SK-N-SH (cell line): ENCODE measurements at regions not wholly inside any gene's neighbourhood (a gene's known extent, or its start where the extent isn't known, plus 50 kb on each side); places are given as distances from the start of the nearest gene placed in this dataset.

Source experiments
- CTCF ChIA-PET: fragments of 300-600, 350-600 bp; formaldehyde crosslinking; extraction: SDS; loops from one replicate; lab custom pipeline; 2021; lab: Yijun Ruan, JAX
- POLR2A ChIA-PET: fragments of 350-600 bp; sonication (Branson Sonifier 250); formaldehyde crosslinking; extraction: SDS; loops from one replicate; lab custom pipeline; 2020; ENCODE audit warnings: antibody characterized with exemption, inconsistent platforms; lab: Yijun Ruan, JAX
- DNase-seq: peaks from one replicate; pipeline ENCODE4 v3.0.0; 2012
- H2AFZ ChIP-seq: fragments of 200-600 bp; sonication (generic); 2 replicates; pipeline ENCODE4 v1.8.1; 2016; ENCODE audit warnings: antibody characterized with exemption, mild to moderate bottlenecking, low read depth
- H3F3A ChIP-seq: fragments of 200-600 bp; sonication (generic); replicated peaks from 2 replicates; pipeline ENCODE3; 2016; ENCODE audit warnings: antibody characterized with exemption, mild to moderate bottlenecking; ENCODE audit not compliant: insufficient read depth
- H3K27ac ChIP-seq, 2 experiments: fragments of 200-500 bp in 1 of 2; fragments of 200-600 bp in 1 of 2; sonication (Bioruptor generic) in 1 of 2; sonication (generic), shearing (Covaris generic) in 1 of 2; 2 replicates each; pipeline versions ENCODE4 v1.5.1 to v1.6.1; 2014 to 2016; ENCODE audit warnings: low read depth in 2 of 2, inconsistent platforms in 1 of 2, low read length in 1 of 2, mild to moderate bottlenecking in 1 of 2, mixed read lengths in 1 of 2
- H3K27me3 ChIP-seq: fragments of 200-600 bp; sonication (generic), shearing (Covaris generic); 2 replicates; pipeline ENCODE4 v1.6.1; 2016; ENCODE audit warnings: mixed run types; ENCODE audit not compliant: insufficient read depth
- H3K36me3 ChIP-seq, 2 experiments: fragments of 200-500 bp in 1 of 2; fragments of 200-600 bp in 1 of 2; sonication (Bioruptor generic) in 1 of 2; sonication (generic) in 1 of 2; replicated peaks in 1 of 2; 2 replicates each; pipeline versions ENCODE3 to v1.5.1; 2014 to 2016; ENCODE audit warnings: low read length in 1 of 2, mild to moderate bottlenecking in 1 of 2; ENCODE audit not compliant: insufficient read depth in 2 of 2, control insufficient read depth in 1 of 2
- H3K4me1 ChIP-seq, 2 experiments: fragments of 200-500 bp in 1 of 2; fragments of 200-600 bp in 1 of 2; sonication (Bioruptor generic) in 1 of 2; sonication (generic), shearing (Covaris generic) in 1 of 2; 2 replicates each; pipeline versions ENCODE4 v1.5.1 to v1.6.1; 2014 to 2016; ENCODE audit warnings: low read depth in 1 of 2, low read length in 1 of 2, mixed run types in 1 of 2; ENCODE audit not compliant: insufficient read depth in 2 of 2, control insufficient read depth in 1 of 2
- H3K4me2 ChIP-seq: fragments of 200-600 bp; sonication (generic), shearing (Covaris generic); 2 replicates; pipeline ENCODE4 v1.6.1; 2017; ENCODE audit warnings: mixed run types
- H3K4me3 ChIP-seq, 2 experiments: fragments of 200-500 bp in 1 of 2; fragments of 200-600 bp in 1 of 2; sonication (Bioruptor generic) in 1 of 2; sonication (generic), shearing (Covaris generic) in 1 of 2; 2 replicates each; pipeline versions ENCODE4 v1.5.1 to v1.8.1; 2014 to 2016; ENCODE audit warnings: low read depth in 2 of 2, inconsistent platforms in 1 of 2, low read length in 1 of 2, mild to moderate bottlenecking in 1 of 2, mixed read lengths in 1 of 2, moderate library complexity in 1 of 2
- H3K79me2 ChIP-seq: fragments of 200-600 bp; sonication (generic); 2 replicates; pipeline ENCODE4 v1.8.1; 2017; ENCODE audit warnings: mild to moderate bottlenecking; ENCODE audit not compliant: insufficient read depth
- H3K9ac ChIP-seq: fragments of 200-600 bp; sonication (generic); 2 replicates; pipeline ENCODE4 v1.6.1; 2017; ENCODE audit warnings: mixed run types
- H3K9me2 ChIP-seq: fragments of 200-600 bp; sonication (generic); 2 replicates; pipeline ENCODE4 v1.6.1; 2017; ENCODE audit warnings: mixed run types
- H3K9me3 ChIP-seq: fragments of 200-600 bp; sonication (generic); 2 replicates; pipeline ENCODE4 v1.6.1; 2017; ENCODE audit warnings: mixed run types, mild to moderate bottlenecking, moderate library complexity
- H4K20me1 ChIP-seq: fragments of 200-600 bp; sonication (generic); 2 replicates; pipeline ENCODE4 v1.6.1; 2017; ENCODE audit warnings: mild to moderate bottlenecking, mixed run types; ENCODE audit not compliant: insufficient read depth
- ELF1 ChIP-seq: IDR thresholded peaks from 2 replicates; pipeline ENCODE4 v1.4.0; 2012
- EZH2phosphoT487 ChIP-seq: fragments of 200-600 bp; sonication (generic); IDR thresholded peaks from 2 replicates; pipeline ENCODE4 v1.6.1; 2017; ENCODE audit warnings: low read depth, mixed run types, mild to moderate bottlenecking, antibody characterized with exemption, moderate library complexity, borderline replicate concordance
- FOSL2 ChIP-seq: IDR thresholded peaks from 2 replicates; pipeline ENCODE4 v1.4.0; 2012; ENCODE audit warnings: low read depth, mild to moderate bottlenecking, moderate library complexity, borderline replicate concordance
- FOXM1 ChIP-seq: IDR thresholded peaks from 2 replicates; pipeline ENCODE4 v1.4.0; 2012; ENCODE audit warnings: low read depth, mild to moderate bottlenecking
- JUND ChIP-seq: IDR thresholded peaks from 2 replicates; pipeline ENCODE4 v1.4.0; 2012
- MEF2A ChIP-seq: IDR thresholded peaks from 2 replicates; pipeline ENCODE4 v1.4.0; 2012; ENCODE audit warnings: low read depth, borderline replicate concordance
- MXI1 ChIP-seq: IDR thresholded peaks from 2 replicates; pipeline ENCODE4 v1.6.1; 2012; ENCODE audit warnings: mild to moderate bottlenecking, low read depth, low read length, improper control_type of control experiment
- PBX3 ChIP-seq: IDR thresholded peaks from 2 replicates; pipeline ENCODE4; 2012
- POLR2AphosphoS5 ChIP-seq: IDR thresholded peaks from 2 replicates; pipeline ENCODE4 v1.6.1; 2012; ENCODE audit warnings: low read depth, low read length
- RAD21 ChIP-seq: IDR thresholded peaks from 2 replicates; pipeline ENCODE4 v1.6.1; 2012; ENCODE audit warnings: mild to moderate bottlenecking, low read length
- RCOR1 ChIP-seq: fragments of 150-350 bp; IDR thresholded peaks from 2 replicates; pipeline ENCODE4 v1.6.1; 2017; ENCODE audit warnings: antibody characterized with exemption, low read length
- SIN3A ChIP-seq: IDR thresholded peaks from 2 replicates; pipeline ENCODE4 v1.6.1; 2012; ENCODE audit warnings: low read depth, mild to moderate bottlenecking, low read length, moderate library complexity, borderline replicate concordance
- SMC3 ChIP-seq: IDR thresholded peaks from 2 replicates; pipeline ENCODE4 v1.6.1; 2012; ENCODE audit warnings: low read depth, low read length, improper control_type of control experiment
- TAF1 ChIP-seq: IDR thresholded peaks from 2 replicates; pipeline ENCODE4 v1.6.1; 2012; ENCODE audit warnings: low read depth, mild to moderate bottlenecking, low read length, moderate library complexity, borderline replicate concordance
- YY1 ChIP-seq: IDR thresholded peaks from 2 replicates; pipeline ENCODE4 v1.4.0; 2012; ENCODE audit warnings: low read depth, mild to moderate bottlenecking
- WGBS: methylation state at CpG from one replicate; pipeline ENCODE4 v1.1.6; 2017; ENCODE audit warnings: low lambda C conversion rate; 5-methylcytosine and 5-hydroxymethylcytosine counted together

- no peaks in the 10 kb centered on the region for H3K79me2 ChIP-seq
- H3K4me3 ChIP-seq, result no peak overlapping the region
- DNase-seq, result no peak
- WGBS, result 64% methylated on average over 4 of the region's 4 CpGs
- H3K27ac ChIP-seq, result no peak overlapping the region
- ChIA-PET CTCF (no interaction called here), POLR2A (no interaction called here)
- H3K4me2 ChIP-seq, result no peak overlapping the region
- H3K27me3 ChIP-seq, result no peaks in the 10 kb centered on the region
- H3K4me1 ChIP-seq, result no peaks in the 10 kb centered on the region
- H4K20me1 ChIP-seq, result no peaks in the 10 kb centered on the region
- no peaks in the 10 kb centered on the region for H3F3A ChIP-seq
- peaks cover 3% of the 10 kb centered on the region; the same call in 1 of the 2 replicates for H3K9me3 ChIP-seq
- no peaks in the 10 kb centered on the region for H3K9me2 ChIP-seq
- TF ChIP-seq SIN3A (no peak), EZH2phosphoT487 (no peak)
- no peak overlapping the region for H3K9ac ChIP-seq
- no peaks in the 10 kb centered on the region for H3K36me3 ChIP-seq
- H2AFZ ChIP-seq, result no peak overlapping the region
Measured at GRCh38 chr4:187552781-187553180, 442.8 kb upstream of the ZFP42 start.

- no peaks in the 10 kb centered on the region for H3K27me3 ChIP-seq
- H3K9me2 ChIP-seq, result no peaks in the 10 kb centered on the region
- no peak overlapping the region for H2AFZ ChIP-seq
- H3K4me1 ChIP-seq, result no peaks in the 10 kb centered on the region
- ChIA-PET CTCF (no interaction called here), POLR2A (no interaction called here)
- H3K27ac ChIP-seq, result no peak overlapping the region
- H3K36me3 ChIP-seq, result no peaks in the 10 kb centered on the region
- TF ChIP-seq MEF2A (no peak), PBX3 (no peak), FOSL2 (no peak), JUND (no peak), RAD21 (no peak), TAF1 (no peak), SMC3 (no peak), MXI1 (no peak), RCOR1 (no peak), POLR2AphosphoS5 (no peak), YY1 (no peak), EZH2phosphoT487 (no peak), ELF1 (no peak), FOXM1 (no peak)
- H3F3A ChIP-seq, result no peaks in the 10 kb centered on the region
- no peak overlapping the region for H3K4me3 ChIP-seq
- H3K4me2 ChIP-seq, result no peak overlapping the region
- DNase-seq, result no peak
- no peaks in the 10 kb centered on the region for H3K79me2 ChIP-seq
- no peaks in the 10 kb centered on the region for H4K20me1 ChIP-seq
- no peak overlapping the region for H3K9ac ChIP-seq
- peaks cover 3% of the 10 kb centered on the region; the same call in 1 of the 2 replicates for H3K9me3 ChIP-seq
Measured at GRCh38 chr4:187555174-187555573, 440.4 kb upstream of the ZFP42 start.
